ENCODE measurements at regions not wholly inside any gene's neighbourhood (a gene's known extent, or its start where the extent isn't known, plus 50 kb on each side); places are given as distances from the start of the nearest gene placed in this dataset.

DNA sequence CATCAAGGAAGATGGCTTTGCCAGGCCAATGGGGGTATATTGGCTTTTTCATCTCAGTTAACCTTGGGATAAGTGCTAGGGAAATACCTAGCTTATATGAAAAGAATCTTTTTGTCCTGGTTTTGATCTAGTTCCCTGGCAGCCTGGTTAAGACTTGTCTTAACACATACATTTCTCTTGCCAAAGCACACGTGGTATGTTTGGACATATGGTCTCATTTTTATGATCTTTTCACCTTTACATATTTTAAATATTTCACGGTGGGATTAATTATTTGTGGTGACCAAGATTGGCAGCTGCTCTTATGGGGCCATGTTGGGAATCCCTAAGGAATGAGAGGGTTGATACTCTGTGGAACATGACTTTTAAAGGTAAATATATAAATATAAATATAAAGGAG is 312.5 kb downstream of the NPR3 start:
- TF ChIP-seq, protein P1, sequence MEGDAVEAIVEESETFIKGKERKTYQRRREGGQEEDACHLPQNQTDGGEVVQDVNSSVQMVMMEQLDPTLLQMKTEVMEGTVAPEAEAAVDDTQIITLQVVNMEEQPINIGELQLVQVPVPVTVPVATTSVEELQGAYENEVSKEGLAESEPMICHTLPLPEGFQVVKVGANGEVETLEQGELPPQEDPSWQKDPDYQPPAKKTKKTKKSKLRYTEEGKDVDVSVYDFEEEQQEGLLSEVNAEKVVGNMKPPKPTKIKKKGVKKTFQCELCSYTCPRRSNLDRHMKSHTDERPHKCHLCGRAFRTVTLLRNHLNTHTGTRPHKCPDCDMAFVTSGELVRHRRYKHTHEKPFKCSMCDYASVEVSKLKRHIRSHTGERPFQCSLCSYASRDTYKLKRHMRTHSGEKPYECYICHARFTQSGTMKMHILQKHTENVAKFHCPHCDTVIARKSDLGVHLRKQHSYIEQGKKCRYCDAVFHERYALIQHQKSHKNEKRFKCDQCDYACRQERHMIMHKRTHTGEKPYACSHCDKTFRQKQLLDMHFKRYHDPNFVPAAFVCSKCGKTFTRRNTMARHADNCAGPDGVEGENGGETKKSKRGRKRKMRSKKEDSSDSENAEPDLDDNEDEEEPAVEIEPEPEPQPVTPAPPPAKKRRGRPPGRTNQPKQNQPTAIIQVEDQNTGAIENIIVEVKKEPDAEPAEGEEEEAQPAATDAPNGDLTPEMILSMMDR (IDR thresholded peaks at IDR 0.05) = no peak
- TF ChIP-seq POLR2A (IDR thresholded peaks at IDR 0.05) = no peak
